ENCODE measurements at regions not wholly inside any gene's neighbourhood (a gene's known extent, or its start where the extent isn't known, plus 50 kb on each side); places are given as distances from the start of the nearest gene placed in this dataset.

- no peak for ATAC-seq
- intact Hi-C loops (cut with micrococcal nuclease): no loop called here
- no peaks in the 10 kb centered on the region for H4K20me1 ChIP-seq (ENCODE audit: insufficient read depth)
- RAD21 ChIA-PET (ENCODE audit: low non-redundant PET in 1 of 2, low total read pairs in 2 of 2, uncharacterized antibody in 2 of 2, unreplicated experiment in 2 of 2): no interaction called here
- no peaks in the 10 kb centered on the region for H3K9me3 ChIP-seq (ENCODE audit: control insufficient read depth in 1 of 2, insufficient read depth in 1 of 2, low read depth in 1 of 2, low read length in 2 of 2)
- H3K79me2 ChIP-seq (ENCODE audit: insufficient read depth, low read length): no peaks in the 10 kb centered on the region
- H3K9ac ChIP-seq (ENCODE audit: low read length): no peak overlapping the region
- peaks cover 19 to 44% of the 10 kb centered on the region in 2 experiments for H3K4me1 ChIP-seq (ENCODE audit: control insufficient read depth in 1 of 2, insufficient read depth in 2 of 2, low read length in 2 of 2)
- POLR2A ChIA-PET: no interaction called here
- H3K4me3 ChIP-seq (replicated peaks in 1 of 2; ENCODE audit: low read depth in 1 of 2, low read length in 2 of 2): no peak overlapping the region
- H3K36me3 ChIP-seq (ENCODE audit: control insufficient read depth in 1 of 2, insufficient read depth in 2 of 2, low read length in 2 of 2): no peaks in the 10 kb centered on the region
- no peak overlapping the region for H3K27ac ChIP-seq (ENCODE audit: low read depth, low read length)
- H3K9me2 ChIP-seq (ENCODE audit: insufficient read depth): no peaks in the 10 kb centered on the region
- TF ChIP-seq ATF3 (IDR thresholded peaks at IDR 0.05) (no peak), YY1 (IDR thresholded peaks at IDR 0.05; ENCODE audit: extremely low read depth, insufficient replicate concordance, low read depth, low read length) (no peak), JUND (IDR thresholded peaks at IDR 0.05) (no peak), EZH2phosphoT487 (IDR thresholded peaks at IDR 0.05; ENCODE audit: borderline replicate concordance) (no peak), POLR2AphosphoS5 (IDR thresholded peaks at IDR 0.05; ENCODE audit: low read depth, low read length) (no peak), CEBPB (IDR thresholded peaks at IDR 0.05; ENCODE audit: low read depth) (no peak), RAD21 (IDR thresholded peaks at IDR 0.05; ENCODE audit: low read depth) (no peak), EGR1 (IDR thresholded peaks at IDR 0.05; ENCODE audit: low read depth) (no peak), ELF1 (IDR thresholded peaks at IDR 0.05; ENCODE audit: borderline replicate concordance, low read depth) (no peak), SP1 (IDR thresholded peaks at IDR 0.05; ENCODE audit: low read depth) (no peak), ZFX (IDR thresholded peaks at IDR 0.05) (no peak)
- TF ChIP-seq, protein P1, sequence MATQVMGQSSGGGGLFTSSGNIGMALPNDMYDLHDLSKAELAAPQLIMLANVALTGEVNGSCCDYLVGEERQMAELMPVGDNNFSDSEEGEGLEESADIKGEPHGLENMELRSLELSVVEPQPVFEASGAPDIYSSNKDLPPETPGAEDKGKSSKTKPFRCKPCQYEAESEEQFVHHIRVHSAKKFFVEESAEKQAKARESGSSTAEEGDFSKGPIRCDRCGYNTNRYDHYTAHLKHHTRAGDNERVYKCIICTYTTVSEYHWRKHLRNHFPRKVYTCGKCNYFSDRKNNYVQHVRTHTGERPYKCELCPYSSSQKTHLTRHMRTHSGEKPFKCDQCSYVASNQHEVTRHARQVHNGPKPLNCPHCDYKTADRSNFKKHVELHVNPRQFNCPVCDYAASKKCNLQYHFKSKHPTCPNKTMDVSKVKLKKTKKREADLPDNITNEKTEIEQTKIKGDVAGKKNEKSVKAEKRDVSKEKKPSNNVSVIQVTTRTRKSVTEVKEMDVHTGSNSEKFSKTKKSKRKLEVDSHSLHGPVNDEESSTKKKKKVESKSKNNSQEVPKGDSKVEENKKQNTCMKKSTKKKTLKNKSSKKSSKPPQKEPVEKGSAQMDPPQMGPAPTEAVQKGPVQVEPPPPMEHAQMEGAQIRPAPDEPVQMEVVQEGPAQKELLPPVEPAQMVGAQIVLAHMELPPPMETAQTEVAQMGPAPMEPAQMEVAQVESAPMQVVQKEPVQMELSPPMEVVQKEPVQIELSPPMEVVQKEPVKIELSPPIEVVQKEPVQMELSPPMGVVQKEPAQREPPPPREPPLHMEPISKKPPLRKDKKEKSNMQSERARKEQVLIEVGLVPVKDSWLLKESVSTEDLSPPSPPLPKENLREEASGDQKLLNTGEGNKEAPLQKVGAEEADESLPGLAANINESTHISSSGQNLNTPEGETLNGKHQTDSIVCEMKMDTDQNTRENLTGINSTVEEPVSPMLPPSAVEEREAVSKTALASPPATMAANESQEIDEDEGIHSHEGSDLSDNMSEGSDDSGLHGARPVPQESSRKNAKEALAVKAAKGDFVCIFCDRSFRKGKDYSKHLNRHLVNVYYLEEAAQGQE (IDR thresholded peaks at IDR 0.05; ENCODE audit: low read depth): no peak
- TF ChIP-seq, protein P2, sequence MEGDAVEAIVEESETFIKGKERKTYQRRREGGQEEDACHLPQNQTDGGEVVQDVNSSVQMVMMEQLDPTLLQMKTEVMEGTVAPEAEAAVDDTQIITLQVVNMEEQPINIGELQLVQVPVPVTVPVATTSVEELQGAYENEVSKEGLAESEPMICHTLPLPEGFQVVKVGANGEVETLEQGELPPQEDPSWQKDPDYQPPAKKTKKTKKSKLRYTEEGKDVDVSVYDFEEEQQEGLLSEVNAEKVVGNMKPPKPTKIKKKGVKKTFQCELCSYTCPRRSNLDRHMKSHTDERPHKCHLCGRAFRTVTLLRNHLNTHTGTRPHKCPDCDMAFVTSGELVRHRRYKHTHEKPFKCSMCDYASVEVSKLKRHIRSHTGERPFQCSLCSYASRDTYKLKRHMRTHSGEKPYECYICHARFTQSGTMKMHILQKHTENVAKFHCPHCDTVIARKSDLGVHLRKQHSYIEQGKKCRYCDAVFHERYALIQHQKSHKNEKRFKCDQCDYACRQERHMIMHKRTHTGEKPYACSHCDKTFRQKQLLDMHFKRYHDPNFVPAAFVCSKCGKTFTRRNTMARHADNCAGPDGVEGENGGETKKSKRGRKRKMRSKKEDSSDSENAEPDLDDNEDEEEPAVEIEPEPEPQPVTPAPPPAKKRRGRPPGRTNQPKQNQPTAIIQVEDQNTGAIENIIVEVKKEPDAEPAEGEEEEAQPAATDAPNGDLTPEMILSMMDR (IDR thresholded peaks at IDR 0.05 in 2 of 3, conservative IDR thresholded peaks at IDR 0.05 in 1 of 3; ENCODE audit: borderline replicate concordance in 1 of 3, insufficient read depth in 1 of 3, low read depth in 2 of 3, low read length in 2 of 3): no peak
- CTCF ChIA-PET: no interaction called here
- H3K27me3 ChIP-seq (ENCODE audit: insufficient read depth, low read length): peaks cover 6% of the 10 kb centered on the region; the same call in 1 of the 2 replicates
- BruUV-seq (replicated peaks): no TSS peak
- no peak overlapping the region for H2AFZ ChIP-seq (ENCODE audit: low read depth, low read length, poor library complexity, severe bottlenecking)
- H3K4me2 ChIP-seq (ENCODE audit: low read length): no peak overlapping the region
- DNase-seq (ENCODE audit: low read depth, low spot score): no peak
Measured at GRCh38 chr9:129400971-129401622, 219.8 kb downstream of the C9orf50 start.
